Activated naive CD4-positive, alpha-beta T cell (primary cell): ENCODE measurements at regions not wholly inside any gene's neighbourhood (a gene's known extent, or its start where the extent isn't known, plus 50 kb on each side); places are given as distances from the start of the nearest gene placed in this dataset.

Experiments used
- DNase-seq, 4 experiments: peaks; one replicate each; lab custom pipeline; 2025; lab: John Stamatoyannopoulos, UW

DNA sequence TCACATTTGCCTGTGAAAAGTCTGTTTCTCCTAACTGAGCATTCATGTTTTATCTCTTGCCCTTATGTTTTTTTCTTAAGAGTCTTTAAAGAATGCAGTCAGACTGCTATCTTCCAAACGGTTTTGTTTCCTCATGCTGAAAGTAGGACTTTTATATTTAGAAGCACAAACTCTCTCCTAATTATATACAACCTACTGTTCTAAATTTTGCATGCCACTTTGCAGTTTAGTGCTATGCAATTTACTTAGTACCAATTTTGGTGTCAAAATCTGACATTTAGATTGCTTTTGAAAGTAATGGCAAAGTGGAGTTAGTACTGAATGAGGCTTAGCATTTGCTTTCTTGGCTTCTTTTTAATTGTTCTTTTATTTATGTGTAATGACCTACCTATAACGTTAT lies 55.1 kb upstream of the PCDH20 start:
- DNase-seq = no peak

GRCh38 chr13:61466280-61466679 lies 50.6 kb upstream of the PCDH20 start:
- DNase-seq = no peak
